ENCODE measurements at regions not wholly inside any gene's neighbourhood (a gene's known extent, or its start where the extent isn't known, plus 50 kb on each side); places are given as distances from the start of the nearest gene placed in this dataset.

GRCh38 chr1:238895911-238896310 is 490.5 kb upstream of the CHRM3 start:
- DNase-seq: no peak

- DNase-seq: no peak
Observed at GRCh38 chr1:238892612-238893011, 493.8 kb upstream of the CHRM3 start.

GRCh38 chr1:238861342-238862066 is 524.9 kb upstream of the CHRM3 start:
- no peak for DNase-seq

GRCh38 chr1:238833919-238834318 is 552.4 kb upstream of the CHRM3 start:
- no peak for DNase-seq

GRCh38 chr1:238832106-238832505 is 554.3 kb upstream of the CHRM3 start:
- no peak for DNase-seq

- no peak for DNase-seq
Observed at GRCh38 chr1:238830036-238830611, 556.2 kb upstream of the CHRM3 start.

GRCh38 chr1:238826891-238827290 is 559.5 kb upstream of the CHRM3 start:
- no peak for DNase-seq

GRCh38 chr1:238823416-238823815 is 563.0 kb upstream of the CHRM3 start:
- DNase-seq: no peak

GRCh38 chr1:238811211-238811879 is 575.0 kb upstream of the CHRM3 start:
- DNase-seq: no peak

- no peak for DNase-seq
Observed at GRCh38 chr1:238790882-238791281, 595.5 kb upstream of the CHRM3 start.

GRCh38 chr1:238789916-238790667 is 596.3 kb upstream of the CHRM3 start:
- DNase-seq: no peak

- no peak for DNase-seq
Observed at GRCh38 chr1:238787471-238787870, 598.9 kb upstream of the CHRM3 start.

- DNase-seq: no peak
Observed at GRCh38 chr1:238783633-238784032, 602.7 kb upstream of the CHRM3 start.

- no peak for DNase-seq
Observed at GRCh38 chr1:238779716-238780115, 606.7 kb upstream of the CHRM3 start.

GRCh38 chr1:238778113-238778512 is 608.3 kb upstream of the CHRM3 start:
- no peak for DNase-seq

- no peak for DNase-seq
Observed at GRCh38 chr1:238777551-238777950, 608.8 kb upstream of the CHRM3 start.

- no peak for DNase-seq
Observed at GRCh38 chr1:238776126-238776525, 610.2 kb upstream of the CHRM3 start.

GRCh38 chr1:238772322-238772721 is 614.0 kb upstream of the CHRM3 start:
- no peak for DNase-seq

GRCh38 chr1:238767321-238767720 is 619.0 kb upstream of the CHRM3 start:
- DNase-seq: no peak

GRCh38 chr1:238764779-238765178 is 621.6 kb upstream of the CHRM3 start:
- no peak for DNase-seq

GRCh38 chr1:238753252-238753651 is 633.1 kb upstream of the CHRM3 start:
- no peak for DNase-seq

GRCh38 chr1:238752327-238752726 is 634.0 kb upstream of the CHRM3 start:
- DNase-seq: no peak

GRCh38 chr1:238745069-238745468 is 641.3 kb upstream of the CHRM3 start:
- no peak for DNase-seq

- DNase-seq: no peak
Observed at GRCh38 chr1:238738892-238739291, 647.5 kb upstream of the CHRM3 start.
